ENCODE measurements at regions not wholly inside any gene's neighbourhood (a gene's known extent, or its start where the extent isn't known, plus 50 kb on each side); places are given as distances from the start of the nearest gene placed in this dataset.

DNA sequence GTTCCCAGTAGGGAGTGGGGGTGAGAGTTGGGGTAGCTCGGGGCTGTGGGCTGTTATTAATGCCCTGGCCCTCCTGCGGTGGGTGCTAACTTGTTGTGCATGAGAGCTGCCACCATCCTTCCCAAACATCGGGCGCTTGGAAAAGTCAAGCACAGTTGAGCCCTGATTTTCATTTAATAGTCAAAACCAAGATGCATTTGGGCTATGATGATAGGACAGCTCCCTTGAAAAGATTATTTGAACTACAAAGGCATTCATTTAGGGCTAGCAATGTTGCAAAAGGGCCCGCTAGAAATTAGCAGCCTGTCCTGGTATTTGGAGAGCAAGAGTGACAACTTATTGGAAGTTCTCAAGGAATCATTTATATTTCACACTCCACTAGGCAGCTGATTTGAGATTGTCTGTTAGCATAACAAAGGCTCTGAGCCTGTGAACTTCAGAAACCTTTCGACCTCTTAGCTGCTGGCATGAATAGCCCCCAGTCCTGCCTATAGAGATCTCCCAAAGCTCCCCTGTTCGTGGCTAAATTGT is 128.2 kb upstream of the TMEM161B start:
- DNase-seq (ENCODE audit: low read depth) = no peak

GRCh38 chr5:88396000-88396535 is 127.4 kb upstream of the TMEM161B start:
- DNase-seq (ENCODE audit: low read depth) = no peak

- DNase-seq (ENCODE audit: low read depth) = no peak
Observed at GRCh38 chr5:88395264-88395663, 126.6 kb upstream of the TMEM161B start.

DNA sequence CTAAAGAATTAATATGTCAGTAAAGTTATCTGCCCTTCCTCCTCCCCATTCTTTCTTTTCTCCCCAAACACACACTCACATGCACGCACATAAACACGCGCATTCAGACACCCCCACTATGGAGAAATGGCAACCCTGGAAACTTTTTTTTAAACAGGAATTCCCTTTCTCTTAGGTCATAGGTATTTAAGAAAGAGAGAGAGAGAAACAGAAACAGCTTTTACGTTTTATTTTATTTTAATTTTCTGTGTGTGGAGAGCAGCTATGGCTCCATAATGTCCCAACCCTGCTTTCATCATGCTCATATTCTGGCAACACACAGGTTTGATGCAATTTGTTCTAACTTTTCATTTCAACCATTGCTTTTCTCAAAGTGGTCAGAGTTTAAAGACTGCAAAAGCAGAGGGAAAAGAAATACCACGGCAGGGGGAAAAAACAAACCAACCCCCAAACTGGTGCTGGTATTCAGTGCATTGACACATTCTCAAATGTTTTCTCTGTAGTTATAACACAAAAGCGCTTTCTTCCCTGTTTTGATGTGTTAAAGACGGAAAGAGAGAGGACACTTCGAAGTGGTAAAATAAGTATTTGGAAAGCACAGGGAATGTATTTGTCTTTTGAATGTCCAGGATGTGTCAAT is 126.0 kb upstream of the TMEM161B start:
- no peak for DNase-seq (ENCODE audit: low read depth)

DNA sequence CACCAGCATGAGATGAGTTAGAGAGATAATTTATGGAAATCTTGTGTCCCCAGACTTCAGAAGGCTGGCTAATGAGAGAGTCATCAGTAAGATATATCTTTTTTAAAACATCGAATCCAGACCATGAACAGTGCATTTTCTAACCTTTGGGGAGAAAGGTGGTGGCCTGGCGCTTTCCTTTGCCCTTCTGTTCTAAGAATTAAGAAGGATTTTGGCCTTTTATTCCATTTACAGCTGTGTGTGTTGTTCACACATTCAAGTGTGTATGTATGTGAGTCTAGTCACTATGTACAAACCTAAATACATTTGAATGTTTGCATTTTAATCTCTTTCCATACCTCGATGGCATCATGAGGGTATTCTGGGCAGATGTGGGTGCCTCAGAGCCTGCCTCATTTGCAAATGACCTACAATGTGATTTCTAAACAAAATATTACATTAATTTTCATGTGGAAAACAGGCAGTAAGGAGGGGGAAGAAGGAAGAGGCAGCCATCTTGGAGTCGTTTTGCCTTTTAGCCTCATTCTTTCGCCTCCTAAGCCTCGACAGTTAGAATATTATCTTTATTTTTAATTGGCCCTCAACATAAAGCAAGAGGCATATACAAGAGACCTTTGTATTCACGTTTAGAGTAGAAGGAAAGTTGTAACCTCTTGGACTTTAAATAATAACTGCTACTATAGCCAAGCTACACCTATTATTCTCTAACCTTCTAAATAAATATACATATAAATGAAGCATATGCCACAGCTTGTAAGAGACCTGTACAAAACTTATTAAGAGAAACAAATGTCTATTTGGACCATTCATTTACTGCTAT is 125.3 kb upstream of the TMEM161B start:
- DNase-seq (ENCODE audit: low read depth) = no peak

DNA sequence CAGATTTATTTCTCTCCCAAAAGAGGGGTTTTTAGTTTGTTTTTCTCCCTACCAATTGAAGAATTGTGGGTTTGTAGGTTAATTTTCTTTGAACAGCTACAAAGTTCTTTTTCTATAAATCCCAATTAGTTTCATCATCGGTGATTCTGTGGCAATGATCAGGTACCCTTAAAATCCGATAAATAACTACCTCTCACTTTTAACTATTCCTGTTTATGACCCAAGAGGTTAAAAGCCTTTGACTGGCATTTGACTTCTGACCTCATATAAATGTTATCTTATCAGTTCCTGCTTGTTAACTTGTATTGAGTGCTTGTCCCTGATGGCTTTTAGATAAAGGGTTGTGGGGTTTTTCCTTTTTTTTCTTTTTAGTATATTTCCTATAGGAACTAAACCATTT is 124.4 kb upstream of the TMEM161B start:
- no peak for DNase-seq (ENCODE audit: low read depth)

GRCh38 chr5:88391991-88392390 is 123.3 kb upstream of the TMEM161B start:
- no peak for DNase-seq (ENCODE audit: low read depth)

GRCh38 chr5:88391116-88391515 is 122.5 kb upstream of the TMEM161B start:
- no peak for DNase-seq (ENCODE audit: low read depth)

DNA sequence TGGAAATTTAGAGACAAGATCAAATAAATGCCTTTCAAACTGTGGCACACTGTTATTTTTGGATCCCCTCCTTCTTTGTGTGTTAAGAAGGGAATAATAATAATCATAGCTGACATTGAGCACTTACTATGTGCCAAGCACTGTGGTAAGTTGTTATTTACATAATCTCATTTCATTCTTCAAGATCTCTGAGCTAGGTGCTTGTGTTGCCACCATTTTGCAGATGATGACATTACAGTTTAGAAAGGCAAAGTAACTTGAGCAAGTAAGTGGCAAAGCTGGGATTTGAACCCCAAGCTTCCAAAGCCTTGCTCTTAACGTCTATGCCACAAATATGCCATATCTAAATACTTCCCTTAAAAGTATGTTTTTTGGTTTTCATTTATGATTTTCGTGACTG is 121.8 kb upstream of the TMEM161B start:
- DNase-seq (ENCODE audit: low read depth) = no peak

DNA sequence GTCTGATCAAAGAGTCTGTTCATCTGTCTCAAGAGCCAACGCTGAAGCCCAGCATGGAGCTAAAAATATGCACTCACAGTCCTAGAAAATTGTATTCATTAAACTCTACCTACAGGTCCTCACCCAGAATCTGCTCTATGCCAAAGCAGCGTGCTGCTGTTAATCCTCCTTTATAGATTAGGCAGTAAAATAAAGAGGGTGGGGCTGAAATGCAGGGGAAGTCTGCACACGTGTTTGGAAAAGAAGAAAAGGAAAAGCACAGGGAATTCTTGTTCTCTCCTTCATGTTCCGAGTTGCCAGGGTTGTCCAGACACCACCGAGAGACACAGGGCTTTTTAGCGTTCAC is 121.4 kb upstream of the TMEM161B start:
- no peak for DNase-seq (ENCODE audit: low read depth)

GRCh38 chr5:88389338-88390095 is 120.9 kb upstream of the TMEM161B start:
- no peak for DNase-seq (ENCODE audit: low read depth)

- DNase-seq (ENCODE audit: low read depth) = no peak
Observed at GRCh38 chr5:88388476-88389337, 120.1 kb upstream of the TMEM161B start.

- no peak for DNase-seq (ENCODE audit: low read depth)
Observed at GRCh38 chr5:88384886-88385285, 116.2 kb upstream of the TMEM161B start.

DNA sequence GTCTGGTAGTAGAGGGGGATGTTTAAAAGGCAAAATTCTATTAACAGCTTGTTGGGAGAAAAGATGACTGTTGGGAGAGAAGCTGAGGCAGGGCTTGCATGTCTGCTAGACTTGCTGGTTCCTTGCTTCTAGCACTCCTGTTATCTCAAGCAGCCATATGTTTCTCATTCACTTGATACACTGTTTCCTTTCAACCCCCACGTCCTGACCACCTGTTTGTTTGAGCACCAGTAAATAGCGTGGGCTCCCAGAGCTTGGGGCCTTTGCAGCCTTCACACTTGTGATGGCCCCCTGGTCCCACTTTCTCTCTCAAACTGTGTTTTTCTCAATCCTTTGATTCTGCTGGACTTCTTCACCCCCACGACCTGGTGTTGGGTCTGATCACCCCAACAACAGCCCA is 111.7 kb upstream of the TMEM161B start:
- no peak for DNase-seq (ENCODE audit: low read depth)

DNA sequence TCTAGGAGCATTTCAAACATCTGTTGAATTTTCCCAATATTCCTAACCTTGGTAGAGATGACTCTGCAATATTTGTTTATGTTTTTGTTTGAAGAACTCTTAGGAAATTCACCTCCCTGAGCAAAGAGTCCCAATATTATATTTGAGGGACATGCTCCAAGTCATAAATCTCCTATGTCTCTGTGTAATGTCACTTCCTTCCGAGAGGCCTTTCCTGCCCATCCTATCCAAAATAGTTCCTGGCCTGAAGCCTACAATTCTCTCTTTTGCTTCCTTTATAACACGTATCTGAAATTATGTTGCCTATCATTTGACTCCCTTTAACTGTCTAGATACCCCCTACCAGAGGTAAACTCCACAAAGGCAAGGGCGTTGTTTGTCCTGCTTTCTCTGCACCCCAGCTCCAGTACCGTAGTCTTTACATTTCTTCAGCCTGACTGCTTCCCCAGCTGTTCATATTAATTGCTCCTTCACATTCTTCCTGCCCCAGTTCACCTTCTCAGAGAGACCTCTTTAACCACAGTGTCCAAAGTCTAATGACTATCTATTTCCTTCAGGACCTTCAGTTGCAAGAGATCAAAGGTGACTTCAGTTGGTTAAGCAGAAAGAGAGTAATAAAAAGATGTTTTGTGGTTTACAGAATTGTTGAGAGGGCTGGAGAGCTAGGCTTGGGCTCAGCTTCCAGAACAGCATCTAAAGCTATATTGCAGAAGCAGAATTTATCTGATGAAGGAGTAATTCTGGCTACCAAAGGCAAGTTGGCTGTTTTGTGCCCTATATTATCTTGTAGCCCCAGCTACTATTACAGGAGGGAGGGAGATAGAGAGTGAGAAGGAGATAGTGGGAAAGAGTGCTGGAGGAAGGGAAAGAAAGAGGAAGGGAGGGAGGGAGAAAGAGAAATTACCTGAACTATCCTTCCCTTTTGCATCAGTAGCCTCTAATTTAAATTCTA is 109.3 kb upstream of the TMEM161B start:
- no peak for DNase-seq (ENCODE audit: low read depth)

- DNase-seq (ENCODE audit: low read depth) = no peak
Observed at GRCh38 chr5:88377240-88377639, 108.6 kb upstream of the TMEM161B start.

- no peak for DNase-seq (ENCODE audit: low read depth)
Observed at GRCh38 chr5:88376728-88377127, 108.1 kb upstream of the TMEM161B start.

DNA sequence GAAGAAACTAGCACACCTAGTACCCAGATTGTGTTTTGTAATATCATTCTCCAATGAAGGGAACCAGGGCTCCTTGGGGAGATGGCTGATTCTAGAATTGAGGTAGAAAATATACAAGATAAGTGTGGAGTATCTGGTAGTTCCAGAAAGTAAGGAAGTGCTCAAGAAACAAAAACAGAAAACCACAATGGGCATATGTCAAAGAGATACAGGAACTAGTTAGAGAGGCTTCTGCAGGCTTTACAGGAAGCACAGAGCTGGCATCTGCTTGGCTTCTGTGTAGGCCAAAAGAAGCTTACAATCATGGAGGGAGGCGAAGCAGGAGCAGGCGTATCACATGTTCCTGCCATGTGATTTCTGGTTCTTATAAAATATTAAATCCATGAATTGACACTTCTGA is 105.7 kb upstream of the TMEM161B start:
- DNase-seq (ENCODE audit: low read depth) = no peak

DNA sequence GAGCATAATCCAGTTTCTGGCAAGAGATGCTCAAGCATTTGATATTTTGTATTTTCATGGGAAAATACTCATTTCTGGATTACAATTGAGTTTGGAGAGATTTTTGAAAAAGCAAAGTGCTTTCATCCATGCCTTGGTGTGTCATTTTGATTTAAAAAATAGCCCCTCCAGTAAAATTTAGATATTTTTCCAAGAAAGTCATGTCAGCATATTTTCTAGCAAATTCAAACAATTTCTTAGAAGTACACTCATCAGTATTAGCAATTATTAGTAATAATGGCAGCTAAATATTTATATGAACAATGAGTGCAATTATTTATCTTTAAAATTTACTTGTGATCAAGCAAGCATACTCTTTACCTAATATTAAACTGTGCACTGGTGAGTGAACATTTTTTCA is 102.2 kb upstream of the TMEM161B start:
- DNase-seq (ENCODE audit: low read depth) = no peak

DNA sequence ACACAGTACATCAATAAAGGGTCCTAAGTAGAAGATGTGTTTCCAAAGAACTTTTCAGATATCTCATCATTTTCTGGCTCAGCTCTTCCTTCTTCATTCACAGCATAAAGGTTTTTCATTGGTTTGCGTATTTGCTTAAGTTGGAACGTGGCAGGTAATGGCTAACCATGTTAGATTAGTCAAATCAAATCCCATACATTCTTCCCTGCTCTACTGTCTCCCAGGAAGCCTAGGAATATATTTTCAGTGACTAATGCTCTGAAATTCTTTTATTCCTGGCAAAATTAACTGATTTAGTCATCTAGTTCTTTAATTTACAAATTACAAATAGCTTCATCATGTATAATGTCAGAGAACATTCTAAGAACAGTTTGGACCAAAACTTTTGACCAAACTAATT is 99.6 kb upstream of the TMEM161B start:
- no peak for DNase-seq (ENCODE audit: low read depth)
